GM12875 (cell line): ENCODE measurements at regions not wholly inside any gene's neighbourhood (a gene's known extent, or its start where the extent isn't known, plus 50 kb on each side); places are given as distances from the start of the nearest gene placed in this dataset.

Experiments
- H3K4me3 ChIP-seq: one replicate; pipeline ENCODE4 v1.5.1; 2011; ENCODE audit warnings: low read depth, low read length, control low read depth
- CTCF ChIP-seq: IDR thresholded peaks from 2 replicates; pipeline ENCODE4 v1.5.1; 2011; ENCODE audit warnings: low read depth, mild to moderate bottlenecking, control low read depth, inconsistent platforms, low read length, moderate library complexity, borderline replicate concordance; ENCODE audit not compliant: insufficient read depth

GRCh38 chr6:100259865-100260264 is 204.9 kb downstream of the SIM1 start:
- no peak for TF ChIP-seq CTCF
- H3K4me3 ChIP-seq = no peak overlapping the region

GRCh38 chr6:100258752-100259151 is 206.0 kb downstream of the SIM1 start:
- no peak for TF ChIP-seq CTCF
- H3K4me3 ChIP-seq = no peak overlapping the region

- H3K4me3 ChIP-seq = no peak overlapping the region
- TF ChIP-seq CTCF = no peak
Measured at GRCh38 chr6:100257793-100258395, 206.8 kb downstream of the SIM1 start.

- no peak for TF ChIP-seq CTCF
- no peak overlapping the region for H3K4me3 ChIP-seq
Measured at GRCh38 chr6:100255701-100256100, 209.0 kb downstream of the SIM1 start.

GRCh38 chr6:100247123-100247522 is 217.6 kb downstream of the SIM1 start:
- TF ChIP-seq CTCF = no peak
- H3K4me3 ChIP-seq = no peak overlapping the region

GRCh38 chr6:100246206-100246605 is 218.5 kb downstream of the SIM1 start:
- TF ChIP-seq CTCF = no peak
- no peak overlapping the region for H3K4me3 ChIP-seq

GRCh38 chr6:100240798-100241197 is 223.9 kb downstream of the SIM1 start:
- no peak for TF ChIP-seq CTCF
- H3K4me3 ChIP-seq = no peak overlapping the region
